Activated T-cell treated with anti-CD3 and anti-CD28 coated beads, Interleukin-2, amount 50 U/mL, for 4 hours (primary cell): ENCODE measurements at regions not wholly inside any gene's neighbourhood (a gene's known extent, or its start where the extent isn't known, plus 50 kb on each side); places are given as distances from the start of the nearest gene placed in this dataset.
"Not testable (repeated sequence)": the region's sequence is repeated elsewhere in the genome, so short reads cannot be mapped to it uniquely, and the experiment has no call there.

Experiments used
- ATAC-seq, 2 donors: fragments of 200-7000 bp; cut with Tn5 transposase; one replicate each; pipeline ENCODE4 v1.10.0; 2021
- DNase-seq: peaks from one replicate; pipeline ENCODE4 v3.0.0-alpha.2; 2020
- H3K27me3 Mint-ChIP-seq: one replicate; pipeline ENCODE4 v1.8.0; 2021; ENCODE audit warnings: low read depth, mixed read lengths
- H3K36me3 Mint-ChIP-seq: one replicate; pipeline ENCODE4 v1.8.0; 2022; ENCODE audit warnings: mixed read lengths; ENCODE audit not compliant: insufficient read depth
- H3K4me1 Mint-ChIP-seq: one replicate; pipeline ENCODE4 v1.8.0; 2021; ENCODE audit warnings: low read depth, mixed read lengths
- H3K4me3 Mint-ChIP-seq: one replicate; pipeline ENCODE4 v1.8.0; 2021; ENCODE audit warnings: mild to moderate bottlenecking, moderate library complexity, mixed read lengths
- H3K9me3 Mint-ChIP-seq: one replicate; pipeline ENCODE4 v1.8.0; 2021; ENCODE audit warnings: mixed read lengths

GRCh38 chr2:37561615-37562569, 109.5 kb downstream of the CDC42EP3 start:
- no peaks in the 10 kb centered on the region for H3K36me3 Mint-ChIP-seq
- peak; percentile 93 to 99 for ATAC-seq
- DNase-seq: no peak

GRCh38 chr2:37563375-37564015, 107.9 kb downstream of the CDC42EP3 start:
- no peaks in the 10 kb centered on the region for H3K36me3 Mint-ChIP-seq
- DNase-seq: no peak
- H3K27me3 Mint-ChIP-seq: no peaks in the 10 kb centered on the region
- no peaks in the 10 kb centered on the region for H3K9me3 Mint-ChIP-seq
- H3K4me3 Mint-ChIP-seq: no peak overlapping the region
- peaks cover 25% of the 10 kb centered on the region for H3K4me1 Mint-ChIP-seq
- no peak for ATAC-seq

More at GRCh38 chr2:37561615-37562569, 109.5 kb downstream of the CDC42EP3 start:
- no peaks in the 10 kb centered on the region for H3K27me3 Mint-ChIP-seq
- peaks cover 24% of the 10 kb centered on the region for H3K4me1 Mint-ChIP-seq
- H3K4me3 Mint-ChIP-seq: no peak overlapping the region
- H3K9me3 Mint-ChIP-seq: no peaks in the 10 kb centered on the region

- H3K27me3 Mint-ChIP-seq: no peaks in the 10 kb centered on the region
- H3K36me3 Mint-ChIP-seq: no peaks in the 10 kb centered on the region
- ATAC-seq (no peak), DNase-seq (no peak)
- H3K4me3 Mint-ChIP-seq: no peak overlapping the region
- peaks cover 30% of the 10 kb centered on the region for H3K4me1 Mint-ChIP-seq
- no peaks in the 10 kb centered on the region for H3K9me3 Mint-ChIP-seq
Observed at GRCh38 chr2:37564356-37564755, 107.1 kb downstream of the CDC42EP3 start.

GRCh38 chr2:37566517-37566981, 104.9 kb downstream of the CDC42EP3 start:
- DNase-seq: no peak
- Mint-ChIP-seq H3K4me3 (no peak overlapping the region), H3K9me3 (no peaks in the 10 kb centered on the region), H3K27me3 (no peaks in the 10 kb centered on the region), H3K36me3 (no peaks in the 10 kb centered on the region), H3K4me1 (peaks cover 40% of the 10 kb centered on the region)
- no peak for ATAC-seq

GRCh38 chr2:37568565-37568964, 102.9 kb downstream of the CDC42EP3 start:
- no peak for ATAC-seq
- no peak for DNase-seq
- Mint-ChIP-seq H3K27me3 (no peaks in the 10 kb centered on the region), H3K4me1 (peaks cover 26% of the 10 kb centered on the region), H3K9me3 (no peaks in the 10 kb centered on the region), H3K4me3 (no peak overlapping the region), H3K36me3 (no peaks in the 10 kb centered on the region)

GRCh38 chr2:37569131-37569823, 102.2 kb downstream of the CDC42EP3 start:
- no peak overlapping the region for H3K4me3 Mint-ChIP-seq
- no peak for DNase-seq
- H3K36me3 Mint-ChIP-seq: no peaks in the 10 kb centered on the region
- ATAC-seq: no peak
- no peaks in the 10 kb centered on the region for H3K9me3 Mint-ChIP-seq
- no peaks in the 10 kb centered on the region for H3K27me3 Mint-ChIP-seq
- H3K4me1 Mint-ChIP-seq: peaks cover 28% of the 10 kb centered on the region

- H3K36me3 Mint-ChIP-seq: no peaks in the 10 kb centered on the region
- peaks cover 28% of the 10 kb centered on the region for H3K4me1 Mint-ChIP-seq
- H3K4me3 Mint-ChIP-seq: no peak overlapping the region
- no peaks in the 10 kb centered on the region for H3K9me3 Mint-ChIP-seq
- no peak for DNase-seq
- H3K27me3 Mint-ChIP-seq: no peaks in the 10 kb centered on the region
- no peak for ATAC-seq
Observed at GRCh38 chr2:37569986-37570679, 101.3 kb downstream of the CDC42EP3 start.

GRCh38 chr2:37570773-37571586, 100.5 kb downstream of the CDC42EP3 start:
- ATAC-seq (peak; percentile 94), DNase-seq (no peak)
- Mint-ChIP-seq H3K27me3 (no peaks in the 10 kb centered on the region), H3K36me3 (no peaks in the 10 kb centered on the region), H3K4me3 (no peak overlapping the region), H3K4me1 (peaks cover 28% of the 10 kb centered on the region), H3K9me3 (no peaks in the 10 kb centered on the region)

GRCh38 chr2:37571587-37572136, 99.8 kb downstream of the CDC42EP3 start:
- no peak overlapping the region for H3K4me3 Mint-ChIP-seq
- H3K4me1 Mint-ChIP-seq: peaks cover 27% of the 10 kb centered on the region
- no peaks in the 10 kb centered on the region for H3K9me3 Mint-ChIP-seq
- ATAC-seq (no peak), DNase-seq (no peak)
- no peaks in the 10 kb centered on the region for H3K36me3 Mint-ChIP-seq
- H3K27me3 Mint-ChIP-seq: no peaks in the 10 kb centered on the region

- no peaks in the 10 kb centered on the region for H3K9me3 Mint-ChIP-seq
- DNase-seq: no peak
- ATAC-seq: no peak
- H3K27me3 Mint-ChIP-seq: no peaks in the 10 kb centered on the region
- no peak overlapping the region for H3K4me3 Mint-ChIP-seq
- H3K36me3 Mint-ChIP-seq: no peaks in the 10 kb centered on the region
- peaks cover 19% of the 10 kb centered on the region for H3K4me1 Mint-ChIP-seq
Observed at GRCh38 chr2:37573451-37574388, 97.7 kb downstream of the CDC42EP3 start.

- peaks cover 3% of the 10 kb centered on the region for H3K9me3 Mint-ChIP-seq
Observed at GRCh38 chr2:37575780-37576179, 95.7 kb downstream of the CDC42EP3 start.

GRCh38 chr2:37576194-37576593, 95.2 kb downstream of the CDC42EP3 start:
- not testable (repeated sequence) for H3K9me3 Mint-ChIP-seq, H3K36me3 Mint-ChIP-seq, DNase-seq, ATAC-seq, H3K4me3 Mint-ChIP-seq, H3K27me3 Mint-ChIP-seq
- peaks cover 17% of the 10 kb centered on the region for H3K4me1 Mint-ChIP-seq

More at GRCh38 chr2:37575780-37576179, 95.7 kb downstream of the CDC42EP3 start:
- Mint-ChIP-seq H3K27me3 (no peaks in the 10 kb centered on the region), H3K4me3 (no peak overlapping the region), H3K36me3 (no peaks in the 10 kb centered on the region), H3K4me1 (peaks cover 13% of the 10 kb centered on the region)
- DNase-seq (no peak), ATAC-seq (no peak)
